ENCODE measurements at regions not wholly inside any gene's neighbourhood (a gene's known extent, or its start where the extent isn't known, plus 50 kb on each side); places are given as distances from the start of the nearest gene placed in this dataset.

DNA sequence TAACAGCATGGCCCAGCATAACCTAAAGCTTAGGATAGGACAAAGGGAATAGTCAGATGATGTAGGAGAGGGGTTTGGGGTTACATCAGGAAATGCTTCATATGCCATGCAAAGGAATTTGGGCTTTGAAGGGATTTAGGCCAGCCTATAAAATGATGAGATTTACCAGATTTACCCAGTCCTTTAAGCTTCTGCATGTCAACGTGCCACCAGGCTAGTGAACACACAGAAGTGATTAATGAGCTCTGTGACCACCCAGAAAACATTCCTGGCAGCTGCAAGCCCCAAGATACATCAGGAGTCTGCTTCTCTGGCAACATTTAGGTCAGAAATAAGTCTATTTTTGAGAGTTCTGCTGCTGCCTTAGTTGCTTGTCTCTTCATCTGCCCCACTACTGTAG is 118.3 kb downstream of the LRIG3 start:
- TF ChIP-seq, protein P1, sequence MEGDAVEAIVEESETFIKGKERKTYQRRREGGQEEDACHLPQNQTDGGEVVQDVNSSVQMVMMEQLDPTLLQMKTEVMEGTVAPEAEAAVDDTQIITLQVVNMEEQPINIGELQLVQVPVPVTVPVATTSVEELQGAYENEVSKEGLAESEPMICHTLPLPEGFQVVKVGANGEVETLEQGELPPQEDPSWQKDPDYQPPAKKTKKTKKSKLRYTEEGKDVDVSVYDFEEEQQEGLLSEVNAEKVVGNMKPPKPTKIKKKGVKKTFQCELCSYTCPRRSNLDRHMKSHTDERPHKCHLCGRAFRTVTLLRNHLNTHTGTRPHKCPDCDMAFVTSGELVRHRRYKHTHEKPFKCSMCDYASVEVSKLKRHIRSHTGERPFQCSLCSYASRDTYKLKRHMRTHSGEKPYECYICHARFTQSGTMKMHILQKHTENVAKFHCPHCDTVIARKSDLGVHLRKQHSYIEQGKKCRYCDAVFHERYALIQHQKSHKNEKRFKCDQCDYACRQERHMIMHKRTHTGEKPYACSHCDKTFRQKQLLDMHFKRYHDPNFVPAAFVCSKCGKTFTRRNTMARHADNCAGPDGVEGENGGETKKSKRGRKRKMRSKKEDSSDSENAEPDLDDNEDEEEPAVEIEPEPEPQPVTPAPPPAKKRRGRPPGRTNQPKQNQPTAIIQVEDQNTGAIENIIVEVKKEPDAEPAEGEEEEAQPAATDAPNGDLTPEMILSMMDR (IDR thresholded peaks at IDR 0.05; ENCODE audit: low read depth, low read length), result no peak
- TF ChIP-seq EZH2phosphoT487 (IDR thresholded peaks at IDR 0.05; ENCODE audit: low read depth), result no peak
